ENCODE measurements at regions not wholly inside any gene's neighbourhood (a gene's known extent, or its start where the extent isn't known, plus 50 kb on each side); places are given as distances from the start of the nearest gene placed in this dataset.
A peak's percentile ranks its signal among the peaks of the same experiment; 100 is the strongest.

DNA sequence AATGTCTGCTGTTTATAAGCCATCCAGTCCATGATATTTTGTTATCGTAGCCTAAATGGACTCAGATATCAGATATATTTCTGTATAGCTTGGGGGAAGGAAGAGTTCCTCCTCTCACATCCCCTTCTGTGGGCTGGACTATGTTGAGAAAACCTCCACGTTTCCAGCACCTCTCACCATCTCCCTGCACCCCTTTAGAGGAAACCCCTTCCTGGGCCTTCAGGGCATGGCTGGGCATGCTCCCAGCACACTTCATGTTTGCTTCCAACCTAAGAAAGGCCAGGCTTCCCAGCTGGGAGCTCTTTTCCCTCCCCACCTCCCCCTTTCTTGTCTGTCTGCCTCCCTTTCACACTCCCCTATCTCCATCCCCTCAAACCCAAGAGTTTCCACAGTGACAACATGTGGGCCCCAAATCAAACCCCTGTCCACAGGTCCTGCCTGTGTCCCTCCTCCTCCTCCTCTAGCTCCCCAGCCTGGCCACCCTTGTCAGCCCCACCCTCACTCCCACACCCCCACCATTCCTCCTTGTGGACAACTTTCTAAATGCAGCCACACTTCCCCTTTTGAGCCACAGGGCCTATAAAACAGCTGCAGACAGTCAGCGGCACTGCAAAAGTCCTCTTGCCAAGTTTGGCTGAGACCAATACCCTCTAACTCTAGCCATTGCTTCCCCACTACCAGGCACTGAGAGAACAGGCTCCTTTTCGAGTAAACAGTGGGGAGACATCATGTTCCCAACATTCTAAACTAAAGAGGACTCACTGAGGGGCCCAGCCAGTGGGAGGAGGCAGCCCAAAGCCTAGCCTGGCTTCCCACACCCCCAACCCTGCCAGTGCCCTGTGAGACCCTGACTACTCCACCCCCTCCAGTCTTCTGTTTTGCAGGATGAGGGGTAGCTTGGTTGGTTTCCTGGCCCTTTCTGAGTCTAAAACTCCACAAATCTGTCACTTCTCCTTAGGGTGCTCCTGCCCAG lies 120.5 kb downstream of the ZFP36L2 start:
- no peak for DNase-seq (ENCODE audit: low spot score)

DNA sequence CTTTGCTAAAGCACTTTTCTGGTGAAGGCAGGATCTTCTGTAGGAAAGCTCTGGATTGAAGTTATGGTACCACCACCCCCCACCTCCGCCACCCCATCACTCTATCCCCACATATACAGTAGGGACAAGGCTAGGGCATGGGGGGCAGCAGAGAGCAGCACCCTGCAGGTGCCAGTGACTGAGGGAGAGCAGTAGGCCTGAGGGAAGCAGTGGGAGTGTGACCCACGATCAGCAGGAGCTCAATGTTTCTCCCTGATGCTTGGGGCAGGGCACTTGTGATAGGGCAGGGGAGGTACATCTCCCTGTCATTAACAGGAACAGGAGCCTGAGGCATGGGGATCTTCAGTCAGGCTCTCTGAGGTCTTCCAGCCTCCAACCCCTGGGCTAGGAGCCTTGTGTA lies 121.6 kb downstream of the ZFP36L2 start:
- no peak for DNase-seq (ENCODE audit: low spot score)

DNA sequence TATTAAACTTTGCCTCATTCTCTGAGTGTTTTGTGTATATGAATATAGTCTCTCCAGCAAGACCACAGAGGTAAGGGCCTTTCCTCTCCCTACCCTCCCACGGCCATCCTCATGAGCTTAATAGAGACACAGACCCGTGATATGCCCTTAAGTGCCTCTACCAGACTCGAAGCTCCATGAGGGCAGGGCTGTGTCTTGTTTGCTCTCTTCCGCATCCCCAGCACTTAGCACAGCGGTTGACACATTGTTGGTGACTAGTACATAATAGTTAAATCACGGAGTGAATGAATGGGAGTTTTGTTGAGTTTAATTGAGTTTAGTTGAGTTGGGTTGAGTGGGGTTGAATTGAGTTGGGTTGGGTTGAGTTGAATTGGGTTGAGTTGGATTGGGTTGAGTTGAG lies 122.3 kb downstream of the ZFP36L2 start:
- no peak for DNase-seq (ENCODE audit: low spot score)

DNA sequence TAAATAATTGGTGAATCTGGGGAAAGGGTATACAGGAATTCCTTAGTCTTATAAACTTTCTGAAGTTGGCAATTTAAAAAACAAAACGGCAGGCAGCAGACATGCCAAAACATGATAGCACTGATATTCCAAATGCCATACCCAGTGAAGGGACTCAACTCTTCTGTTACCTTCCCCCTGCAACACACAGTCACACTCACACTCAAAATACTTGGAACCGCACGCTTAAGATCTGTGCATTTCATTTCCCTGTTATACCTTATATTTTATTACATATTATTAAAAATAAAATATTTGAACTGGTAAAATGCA lies 123.4 kb downstream of the ZFP36L2 start:
- no peak for DNase-seq (ENCODE audit: low spot score)

DNA sequence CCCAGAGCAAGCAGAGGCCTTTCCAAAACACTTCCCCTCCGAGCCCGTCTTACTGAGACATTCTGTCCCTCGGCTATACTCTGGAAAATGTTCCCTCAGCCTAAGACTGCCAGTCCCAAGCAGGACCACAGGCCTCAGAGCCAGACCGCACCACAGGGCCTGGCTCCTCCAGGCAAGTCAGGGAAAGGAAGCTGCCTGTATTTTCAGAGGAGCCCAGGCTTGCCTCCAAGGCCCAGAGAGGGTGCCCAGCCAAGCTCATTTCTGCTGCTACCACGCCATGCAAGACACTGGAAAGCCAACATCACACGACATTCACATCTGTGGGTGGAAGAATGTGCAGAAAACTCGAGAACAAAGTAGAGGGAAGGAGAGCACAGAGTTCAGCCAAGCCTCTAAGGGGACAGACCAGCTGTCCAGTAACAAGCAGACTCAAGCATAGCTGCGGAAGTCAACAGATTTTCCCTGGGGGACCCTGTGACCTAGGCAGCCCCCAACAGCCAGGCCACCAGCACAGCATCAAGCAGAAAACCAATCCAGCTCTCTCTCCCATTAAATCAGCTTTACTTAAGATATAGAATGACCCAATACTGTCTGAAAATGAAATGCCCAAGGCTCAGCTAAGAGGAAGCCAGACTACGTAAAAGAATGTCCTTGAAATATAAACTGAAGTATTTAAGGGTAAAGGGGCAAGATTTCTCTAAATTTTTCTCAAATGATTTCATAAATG lies 123.9 kb downstream of the ZFP36L2 start:
- no peak for DNase-seq (ENCODE audit: low spot score)

DNA sequence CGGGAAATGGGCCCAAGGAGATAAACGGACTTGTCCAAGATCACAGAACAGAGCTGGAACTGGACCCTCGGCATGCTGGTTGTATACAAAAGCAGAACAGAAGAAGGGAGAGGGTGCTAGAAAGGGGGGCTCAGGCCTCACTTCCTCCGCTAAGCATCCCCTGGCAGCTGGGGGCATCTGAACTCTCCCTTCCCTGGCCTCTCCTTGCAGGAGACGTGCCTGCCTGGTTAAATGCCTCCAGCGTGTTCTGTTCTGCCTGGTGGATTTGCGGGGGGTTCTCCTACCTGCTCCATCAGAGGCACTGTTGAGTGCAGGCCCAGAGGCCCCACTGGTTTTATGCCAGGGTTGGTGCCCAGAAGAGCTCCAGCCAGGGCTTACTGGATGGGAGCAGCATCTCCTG lies 124.7 kb downstream of the ZFP36L2 start:
- no peak for DNase-seq (ENCODE audit: low spot score)

DNA sequence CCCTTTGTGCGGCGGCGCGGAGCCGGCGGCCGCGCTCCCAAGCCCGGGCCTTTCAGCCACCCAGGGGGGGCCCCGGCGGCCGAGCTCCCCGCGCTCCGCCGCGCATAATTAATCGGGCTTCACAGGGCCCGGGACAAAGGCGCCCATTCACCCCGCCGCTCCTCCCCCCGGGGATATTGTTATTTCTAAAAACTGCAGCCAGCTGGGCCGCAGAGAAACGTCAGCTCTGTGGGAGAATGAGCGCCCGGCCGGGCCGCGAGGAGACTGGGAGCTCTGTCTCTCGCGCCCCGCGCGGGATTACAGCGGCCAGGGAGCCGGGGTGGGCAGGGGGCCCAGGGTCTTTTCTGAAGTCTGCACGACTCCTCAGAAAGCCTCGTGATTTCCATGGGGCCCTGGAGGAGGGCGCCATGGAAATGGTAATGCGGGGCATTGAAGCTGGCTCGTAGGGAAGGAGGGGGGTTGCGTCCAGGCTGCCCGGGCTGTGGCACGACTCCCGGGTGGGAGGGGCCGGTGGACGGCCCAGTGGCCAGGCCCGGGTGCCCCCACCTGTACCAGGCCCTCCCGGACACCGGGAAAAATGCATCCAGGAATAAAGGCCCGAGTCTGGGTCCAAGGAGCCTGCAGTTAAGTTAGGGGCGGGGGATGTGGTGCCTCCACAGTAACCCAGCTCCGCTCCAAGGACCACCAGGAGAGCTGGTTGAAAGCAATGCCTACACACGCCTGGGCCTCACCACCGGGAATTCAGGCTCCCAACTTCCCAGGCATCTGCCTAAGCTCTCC lies 125.3 kb downstream of the ZFP36L2 start:
- DNase-seq (ENCODE audit: low spot score): no peak

DNA sequence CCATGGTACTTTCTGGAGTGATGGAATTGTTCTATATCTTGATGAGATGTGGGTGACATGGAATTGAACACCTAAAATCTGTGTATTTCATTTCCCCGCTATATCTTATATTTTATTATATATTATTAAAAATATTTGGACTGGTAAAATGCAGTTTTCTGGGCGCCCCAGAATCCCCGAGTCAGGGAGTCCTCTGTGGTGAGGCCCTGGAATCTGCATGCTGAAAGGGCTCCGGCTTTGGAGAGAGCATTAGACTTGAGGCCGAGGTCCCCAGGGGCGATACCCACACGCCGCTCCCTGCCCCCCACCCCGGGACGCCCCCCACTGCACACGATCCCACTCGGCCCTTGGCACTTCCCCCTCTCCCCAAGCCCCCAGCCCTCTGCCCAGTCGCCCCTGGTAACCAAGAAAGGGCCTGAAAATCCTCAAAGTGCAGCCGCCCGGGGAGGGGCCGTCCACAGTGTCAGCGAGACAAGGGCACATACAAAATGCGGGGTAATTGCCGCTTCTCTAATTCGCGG lies 126.0 kb downstream of the ZFP36L2 start:
- no peak for DNase-seq (ENCODE audit: low spot score)

DNA sequence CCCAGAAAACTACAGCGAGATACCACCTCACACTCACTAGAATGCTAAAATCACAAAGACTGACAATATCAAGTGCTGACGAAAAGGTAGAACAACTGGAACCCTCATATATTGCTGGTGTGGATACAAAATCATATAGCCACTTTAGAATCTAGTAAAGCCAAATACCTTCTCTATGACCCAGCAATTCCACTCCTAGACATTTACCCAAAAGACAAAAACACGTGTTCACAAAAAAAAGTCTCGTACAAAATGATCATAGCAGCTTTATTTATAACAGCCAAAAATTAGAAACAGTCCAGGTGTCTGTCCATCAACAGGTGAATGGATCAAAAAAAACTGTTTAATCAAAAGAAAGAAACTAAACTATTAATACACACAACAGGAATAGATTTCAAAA lies 126.6 kb downstream of the ZFP36L2 start:
- no peak for DNase-seq (ENCODE audit: low spot score)

DNA sequence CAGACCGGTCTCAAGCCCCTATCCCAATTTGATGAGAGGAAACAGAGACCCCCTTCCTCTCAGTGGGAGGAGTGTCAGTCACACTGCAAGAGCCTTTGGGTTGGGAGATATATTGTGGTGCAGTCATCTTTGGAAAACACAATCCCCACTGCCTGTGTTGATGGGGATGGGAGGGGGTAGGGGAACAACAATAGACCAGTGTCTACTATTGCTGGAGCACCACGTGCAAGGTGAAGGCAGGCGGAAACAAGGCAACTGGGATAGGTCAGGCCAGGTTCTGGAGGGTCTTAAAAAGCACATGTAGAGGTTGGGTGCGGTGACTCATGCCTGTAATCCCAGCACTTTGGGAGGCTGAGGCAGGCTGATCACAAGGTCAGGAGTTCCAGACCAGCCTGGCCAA lies 127.9 kb downstream of the ZFP36L2 start:
- no peak for DNase-seq (ENCODE audit: low spot score)

DNA sequence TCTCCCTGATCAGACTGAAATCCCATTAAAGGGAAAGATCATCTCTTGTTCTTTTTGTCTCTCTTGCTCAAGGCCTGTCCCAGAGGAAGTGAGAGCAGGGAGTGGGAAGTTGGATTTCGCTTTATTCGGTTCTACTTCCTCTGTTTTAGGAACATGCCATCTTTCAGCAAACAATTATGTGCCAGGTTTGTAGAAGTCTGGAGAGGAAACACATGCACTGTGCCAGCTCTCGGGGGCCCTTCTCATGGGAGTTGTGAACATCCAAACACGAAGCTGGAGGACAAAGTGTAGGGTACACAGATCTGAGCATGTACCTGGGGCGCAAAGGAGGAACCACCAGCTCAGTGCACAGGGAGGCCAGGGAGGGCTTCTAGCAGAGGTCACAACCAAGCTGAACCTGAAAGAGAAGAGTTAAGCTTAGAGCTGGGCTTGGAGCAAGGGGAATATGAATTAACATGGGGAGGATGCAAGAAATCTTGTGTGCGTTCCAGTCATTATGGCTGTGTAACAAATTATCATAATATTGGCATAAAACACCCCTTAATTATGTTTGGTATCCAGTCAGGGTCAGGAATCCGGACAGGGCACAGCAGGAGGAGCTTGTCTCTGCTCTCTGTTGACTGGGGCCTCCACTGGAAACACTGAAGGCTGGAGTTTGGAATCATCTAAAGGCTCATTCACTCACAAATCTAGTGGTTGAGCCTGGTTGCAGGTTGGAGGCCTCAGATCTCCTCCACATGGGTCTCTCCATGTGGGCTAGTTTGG lies 128.6 kb downstream of the ZFP36L2 start:
- DNase-seq (ENCODE audit: low spot score): no peak

DNA sequence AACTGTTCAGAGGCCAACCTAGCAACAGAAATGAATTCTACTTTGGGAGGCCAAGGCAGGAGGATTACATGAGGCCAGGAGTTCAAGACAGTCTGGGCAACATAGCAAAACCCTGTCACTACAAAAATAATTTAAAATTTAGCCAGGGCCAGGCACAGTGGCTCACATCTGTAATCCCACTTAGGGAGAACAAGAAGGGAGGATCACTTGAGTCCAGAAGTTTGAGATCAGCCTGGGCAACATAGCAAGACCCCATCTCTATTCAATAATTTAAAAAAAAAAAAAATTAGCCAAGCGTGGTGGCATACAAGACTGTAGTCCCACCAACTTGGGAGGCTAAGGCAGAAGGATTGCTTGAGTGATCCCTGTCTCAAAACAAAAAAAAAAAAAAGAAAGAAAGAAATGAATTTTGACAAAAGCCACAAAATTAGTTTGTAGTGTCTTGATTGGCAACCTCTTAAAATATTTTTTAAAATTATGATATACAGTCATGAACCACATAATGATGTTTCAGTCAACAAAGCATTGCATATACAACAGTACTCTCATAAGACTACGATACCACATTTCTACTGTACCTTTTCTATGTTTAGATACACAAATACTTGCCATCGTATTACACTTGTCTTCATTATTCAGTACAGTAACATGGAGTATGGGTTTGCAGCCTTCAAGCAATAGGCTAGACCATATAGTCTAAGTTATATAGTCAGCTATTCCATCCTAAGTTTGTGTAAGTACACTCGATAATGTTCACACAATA lies 130.7 kb downstream of the ZFP36L2 start:
- DNase-seq (ENCODE audit: low spot score): no peak

DNA sequence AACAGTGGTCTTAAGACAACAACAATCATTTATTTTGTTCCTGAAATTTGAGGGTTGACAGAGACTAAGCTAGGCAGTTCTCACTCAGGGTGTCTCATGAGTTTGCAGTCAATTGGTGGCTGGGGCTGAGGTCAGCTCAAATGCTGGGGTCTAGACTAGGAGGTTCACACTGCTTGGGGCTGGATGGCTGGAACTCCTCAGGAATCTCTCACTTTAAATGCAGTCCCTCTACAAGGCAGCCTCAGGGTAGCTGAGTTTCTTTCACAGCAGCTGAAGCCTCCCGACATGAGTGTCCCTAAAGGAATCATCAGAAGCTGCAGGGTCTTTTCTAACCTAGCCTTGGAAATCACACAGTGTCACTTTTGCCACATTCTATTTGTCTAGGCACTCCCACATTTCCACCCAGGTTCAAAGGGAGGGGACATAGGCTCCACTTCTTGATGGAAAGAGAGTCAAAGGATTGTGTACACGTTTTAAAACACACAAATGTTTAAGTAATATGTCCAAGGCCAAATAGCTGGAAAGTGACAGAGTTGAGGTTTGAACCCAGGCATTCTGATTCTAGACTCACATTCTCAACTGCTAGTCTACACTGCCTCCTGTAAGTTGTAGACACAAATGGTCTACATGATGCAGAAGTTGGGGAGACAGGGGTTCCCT lies 133.8 kb downstream of the ZFP36L2 start:
- DNase-seq (ENCODE audit: low spot score): no peak

DNA sequence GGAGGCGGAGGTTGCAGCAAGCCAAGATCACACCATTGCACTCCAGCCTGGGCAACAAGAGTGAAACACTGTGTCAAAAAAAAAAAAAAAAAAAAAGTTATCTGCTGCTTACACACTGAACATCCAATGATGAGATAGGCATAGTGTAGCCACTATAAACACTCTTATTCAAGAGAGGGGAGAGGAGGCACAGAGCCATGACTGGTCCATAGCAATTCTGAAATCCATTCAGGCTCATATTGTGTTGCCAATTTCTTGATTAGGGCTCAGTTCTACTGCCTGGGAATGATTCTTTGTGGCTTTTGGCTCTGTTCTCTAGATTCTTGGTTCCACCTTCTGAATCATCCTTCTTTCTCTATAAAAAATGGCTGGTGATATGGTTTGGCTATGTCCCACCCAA lies 136.1 kb downstream of the ZFP36L2 start:
- no peak for DNase-seq (ENCODE audit: low spot score)

DNA sequence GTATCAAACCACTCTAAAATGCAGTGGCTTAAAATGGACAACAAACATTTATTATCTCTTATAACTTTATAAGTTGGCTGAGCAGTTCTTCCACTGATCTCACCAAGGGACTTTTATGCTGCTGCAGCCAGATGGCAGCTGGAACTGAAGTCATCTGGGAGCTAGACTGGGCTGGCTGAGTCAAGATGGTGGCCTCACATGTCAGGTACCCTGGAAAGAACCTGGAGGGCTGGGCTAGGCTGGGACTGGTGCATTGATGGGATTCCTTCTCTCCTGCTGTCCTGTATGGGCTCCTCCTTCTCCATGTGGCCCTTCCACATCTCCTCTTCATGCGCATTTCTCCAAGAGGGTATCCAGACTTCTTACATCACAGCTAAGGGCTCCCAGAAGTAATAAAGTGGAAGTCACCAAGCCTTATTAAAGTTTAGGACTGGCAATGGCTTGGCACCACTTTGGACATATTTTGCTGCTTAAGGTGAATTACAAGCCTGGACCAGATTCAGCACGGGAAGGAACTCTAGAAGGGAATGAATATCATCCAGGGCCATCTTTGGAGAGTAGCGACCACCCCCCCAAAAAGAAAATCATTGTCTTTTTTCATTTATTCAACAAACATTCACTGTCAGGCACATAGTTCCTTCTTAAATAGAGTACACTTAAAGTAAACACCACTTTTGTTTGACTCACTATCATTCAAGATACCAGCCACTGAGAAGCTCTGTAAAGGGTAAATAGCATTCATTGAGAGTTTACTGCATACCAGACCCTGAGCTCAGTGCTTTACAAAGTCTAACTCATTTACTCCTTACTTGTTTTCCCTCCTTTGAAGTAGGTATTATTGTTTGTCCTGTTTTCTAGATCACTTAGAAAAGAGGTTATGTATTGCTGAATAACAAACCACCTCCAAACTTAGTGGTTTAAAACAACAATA lies 138.0 kb downstream of the ZFP36L2 start:
- DNase-seq (ENCODE audit: low spot score): no peak

DNA sequence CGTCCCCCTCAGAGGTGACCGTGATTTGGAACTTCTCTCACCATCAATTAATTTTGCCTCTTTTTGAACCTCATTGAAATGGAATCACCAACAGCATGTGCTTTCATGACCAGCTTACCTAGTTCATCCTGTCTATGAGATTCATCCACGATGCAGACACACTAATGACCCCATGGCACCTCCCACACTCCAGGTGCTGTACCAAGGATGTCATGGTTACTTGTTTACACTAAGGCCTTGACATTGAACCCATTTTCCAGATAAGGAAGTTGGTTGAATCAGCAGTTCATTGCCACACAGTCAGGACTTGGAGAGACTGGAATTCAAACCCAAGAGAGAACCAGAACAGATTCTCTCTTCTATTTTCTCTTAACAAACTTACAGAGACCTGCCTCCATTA lies 139.0 kb downstream of the ZFP36L2 start:
- no peak for DNase-seq (ENCODE audit: low spot score)

DNA sequence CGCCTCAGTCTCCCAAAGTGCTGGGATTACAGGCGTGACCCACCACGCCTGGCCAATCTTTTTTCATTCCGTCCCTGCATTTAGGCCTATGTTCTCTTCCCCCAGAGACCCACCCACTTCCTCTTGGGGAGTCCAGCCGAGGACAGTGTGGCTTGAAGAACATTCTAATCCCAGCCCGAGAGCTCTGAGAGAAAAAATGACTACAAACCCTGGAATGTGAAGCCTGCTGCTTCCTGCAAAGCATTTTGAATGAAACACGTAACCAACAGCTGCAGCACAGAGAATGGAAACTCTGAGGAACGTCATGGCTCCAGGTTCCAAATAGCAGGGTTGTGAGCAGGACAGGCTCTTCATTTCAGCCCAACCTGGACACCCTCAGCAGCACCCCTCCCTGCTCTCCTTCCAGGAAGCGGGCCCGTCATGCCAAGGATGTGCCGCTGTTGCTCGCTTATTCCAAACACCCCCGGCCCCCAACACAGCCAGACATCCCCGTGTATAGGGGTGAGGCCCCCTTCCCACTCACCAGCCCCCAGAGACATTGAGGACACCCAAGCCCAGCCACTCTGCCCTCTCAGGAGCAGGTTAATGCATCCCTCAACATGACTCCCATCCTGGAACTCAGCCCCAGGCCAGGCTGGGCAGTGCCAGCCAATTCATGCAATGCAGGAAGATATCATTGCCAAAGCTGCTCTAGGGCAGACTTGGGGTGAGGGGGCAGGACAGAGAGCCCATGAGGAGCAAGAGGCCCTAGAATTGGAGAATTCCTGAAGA lies 139.8 kb downstream of the ZFP36L2 start:
- peak; percentile 52 for DNase-seq (ENCODE audit: low spot score)

DNA sequence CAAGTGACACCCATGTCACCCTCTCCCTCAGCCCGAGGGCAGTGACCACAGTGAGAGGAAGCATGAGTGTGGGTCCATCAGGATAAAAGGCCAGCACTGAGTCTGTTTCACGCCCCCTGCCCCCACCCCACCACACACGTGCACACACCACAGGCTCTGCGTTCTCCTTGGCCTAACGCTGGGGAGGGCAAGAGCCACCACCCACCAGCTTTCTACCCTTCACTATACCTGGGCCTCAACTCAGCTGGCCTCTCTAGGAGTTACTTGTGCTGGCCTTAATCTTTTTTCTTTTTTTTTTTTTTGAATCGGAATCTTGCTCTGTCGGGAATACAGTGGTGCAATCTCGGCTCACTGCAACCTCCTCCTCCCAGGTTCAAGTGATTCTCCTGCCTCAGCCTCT lies 140.5 kb downstream of the ZFP36L2 start:
- no peak for DNase-seq (ENCODE audit: low spot score)

DNA sequence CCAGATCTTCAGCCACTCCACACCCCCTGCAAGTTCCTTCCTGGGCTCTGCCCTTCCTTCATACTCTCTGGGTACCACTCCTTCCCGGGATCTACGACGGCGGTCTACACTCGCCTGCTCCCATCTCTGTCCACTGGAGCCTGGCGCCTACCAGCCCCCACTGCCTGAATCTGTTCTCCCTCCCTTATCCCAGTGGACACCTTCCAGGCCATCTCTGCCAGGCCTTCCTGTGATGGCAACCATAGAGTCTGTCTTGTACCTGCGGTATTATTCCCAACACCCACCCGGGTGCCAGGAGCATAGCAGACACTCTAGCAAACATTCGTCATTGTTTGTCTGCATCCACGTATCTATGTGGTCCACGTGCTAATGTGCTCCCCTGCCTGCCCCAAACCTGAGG lies 140.9 kb downstream of the ZFP36L2 start:
- no peak for DNase-seq (ENCODE audit: low spot score)

Measured in RKO (cell line).